UCSD-AML1 (cell line): ENCODE measurements at regions not wholly inside any gene's neighbourhood (a gene's known extent, or its start where the extent isn't known, plus 50 kb on each side); places are given as distances from the start of the nearest gene placed in this dataset.
A peak's percentile ranks its signal among the peaks of the same experiment; 100 is the strongest.

Experiments used
- DNase-seq: peaks from one replicate; lab custom pipeline; 2025; ENCODE audit not compliant: unreplicated experiment; lab: John Stamatoyannopoulos, UW

DNA sequence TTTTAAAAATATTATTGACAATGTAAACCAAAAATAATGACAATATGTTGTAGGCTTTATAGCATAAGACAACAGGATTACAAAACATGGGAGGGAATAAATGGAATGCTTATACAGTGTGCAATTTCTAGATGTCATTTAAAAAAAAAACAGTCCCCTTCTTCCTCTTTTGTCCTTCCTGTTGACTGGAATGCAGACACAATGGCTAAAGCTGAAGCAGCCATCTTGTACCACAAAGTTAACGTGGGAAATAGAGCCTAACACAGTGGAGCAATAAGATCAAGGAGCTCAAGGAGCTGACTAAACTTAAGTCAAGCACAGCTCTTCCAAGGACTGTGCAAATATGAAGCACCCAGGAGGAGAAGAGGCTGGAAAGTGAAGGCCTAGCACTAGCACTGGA is 208.1 kb downstream of the ARHGAP12 start:
- no peak for DNase-seq

- DNase-seq = no peak
Measured at GRCh38 chr10:31709476-31709875, 219.2 kb downstream of the ARHGAP12 start.

GRCh38 chr10:31709028-31709427 is 219.6 kb downstream of the ARHGAP12 start:
- DNase-seq = no peak

DNA sequence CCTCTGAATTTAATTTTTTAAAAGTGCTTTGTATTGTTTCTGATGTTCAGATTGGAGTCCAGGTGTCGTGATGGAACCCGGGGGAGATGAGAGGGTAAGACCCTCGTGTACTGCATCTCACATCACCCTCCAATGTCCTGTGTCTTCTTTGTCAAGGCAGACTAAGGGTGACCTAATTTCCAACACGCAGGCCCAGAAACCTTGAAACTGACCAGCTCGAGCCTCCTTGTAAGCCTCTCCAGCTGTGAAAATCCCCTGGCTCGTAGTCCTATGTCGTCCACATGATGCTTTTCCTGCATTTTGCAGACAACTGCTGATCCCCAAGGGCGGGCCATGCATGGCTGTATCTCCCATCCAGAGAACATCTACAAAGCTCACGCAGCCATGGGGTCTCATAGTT is 220.2 kb downstream of the ARHGAP12 start:
- no peak for DNase-seq

DNA sequence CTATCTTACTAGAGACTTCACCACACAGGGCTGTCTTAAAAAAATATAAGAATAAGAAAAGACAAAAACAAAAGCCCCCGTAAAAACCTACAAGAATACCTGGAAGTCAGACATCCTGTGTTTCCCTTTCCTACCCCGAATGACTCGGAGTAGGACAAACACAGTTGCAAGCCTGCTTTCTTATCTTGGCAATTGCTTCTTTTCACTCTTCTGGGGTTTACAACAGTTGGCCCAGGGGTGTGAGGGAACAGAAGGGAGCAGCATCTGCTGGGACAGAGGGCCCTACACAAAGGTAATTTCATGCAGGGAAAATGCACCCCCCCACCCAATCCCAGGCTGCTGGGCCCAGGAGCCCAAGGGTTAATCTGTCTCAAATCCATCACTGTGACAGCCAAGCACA is 220.6 kb downstream of the ARHGAP12 start:
- DNase-seq = no peak

DNA sequence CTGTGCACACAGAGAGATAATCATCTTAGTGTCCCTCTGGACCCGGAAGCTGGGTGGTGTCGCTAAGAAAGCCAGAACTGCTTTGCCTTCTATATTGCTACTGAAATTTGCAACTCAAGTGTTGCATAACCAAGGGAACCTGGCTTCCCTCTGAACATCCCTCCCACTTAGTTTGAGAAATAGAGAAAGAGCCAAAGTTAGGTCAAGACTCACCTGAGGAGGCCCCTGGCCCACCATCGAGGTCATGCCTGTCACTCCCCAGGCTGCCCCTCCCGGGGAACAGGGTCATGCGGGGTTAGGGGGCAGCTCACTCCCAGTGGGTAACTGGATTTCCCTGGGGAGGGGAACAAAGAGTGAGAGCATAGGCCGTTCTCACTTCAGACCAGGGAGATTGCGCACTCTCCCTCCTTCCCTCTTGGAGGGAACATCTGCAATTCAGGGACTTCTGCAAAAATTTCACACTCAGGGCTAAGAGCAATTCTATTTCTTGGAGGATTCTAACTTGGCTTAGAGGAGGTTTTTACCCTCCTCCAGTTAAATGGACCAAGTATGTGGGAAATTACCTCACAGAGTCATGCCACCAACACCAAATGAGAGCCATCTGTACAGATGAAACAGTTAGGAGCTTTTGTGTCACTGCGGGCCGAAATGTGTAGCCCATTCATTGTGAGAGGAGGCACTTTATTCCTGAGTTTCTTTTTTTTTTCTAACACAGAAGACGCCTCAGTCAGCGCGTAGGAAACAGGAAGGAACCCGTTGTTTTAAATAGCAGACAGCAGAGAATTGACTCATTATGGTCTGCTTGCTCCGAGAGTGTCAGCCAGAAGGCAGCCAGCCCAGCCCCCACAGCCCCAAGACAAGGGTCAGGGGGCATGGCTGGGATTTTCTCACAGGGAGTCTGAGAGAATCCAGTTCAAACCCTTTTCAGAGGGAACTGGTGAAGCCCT is 221.3 kb downstream of the ARHGAP12 start:
- DNase-seq = peak; percentile 43

DNA sequence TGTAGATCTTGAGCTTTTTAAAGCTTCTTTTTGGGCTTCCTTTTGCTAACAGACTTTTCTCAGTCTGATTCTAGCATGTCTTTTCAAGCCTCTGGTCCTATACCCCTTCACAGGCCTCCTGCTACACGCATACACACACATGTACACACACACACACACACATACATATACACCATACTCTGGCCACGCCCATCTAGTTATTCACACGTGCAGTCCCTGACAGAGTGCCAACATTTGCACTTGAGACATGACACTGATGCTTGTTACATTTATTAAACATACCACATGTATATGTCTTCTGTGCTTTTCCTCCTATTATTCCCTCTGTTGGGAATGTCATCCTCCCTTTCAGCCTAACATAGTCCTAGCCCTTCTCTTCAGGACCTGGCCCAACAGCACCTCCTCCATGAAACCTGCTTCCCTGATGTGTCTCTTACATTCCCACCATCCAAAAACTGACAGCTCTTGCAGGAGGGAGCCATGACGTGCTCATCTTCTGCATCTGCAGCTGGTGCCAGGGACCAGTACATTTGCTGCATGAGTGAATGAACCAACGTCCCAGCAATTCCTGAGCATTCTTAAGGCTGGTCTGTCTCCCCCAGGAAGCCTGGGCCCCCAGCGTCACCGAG is 222.1 kb downstream of the ARHGAP12 start:
- no peak for DNase-seq

DNA sequence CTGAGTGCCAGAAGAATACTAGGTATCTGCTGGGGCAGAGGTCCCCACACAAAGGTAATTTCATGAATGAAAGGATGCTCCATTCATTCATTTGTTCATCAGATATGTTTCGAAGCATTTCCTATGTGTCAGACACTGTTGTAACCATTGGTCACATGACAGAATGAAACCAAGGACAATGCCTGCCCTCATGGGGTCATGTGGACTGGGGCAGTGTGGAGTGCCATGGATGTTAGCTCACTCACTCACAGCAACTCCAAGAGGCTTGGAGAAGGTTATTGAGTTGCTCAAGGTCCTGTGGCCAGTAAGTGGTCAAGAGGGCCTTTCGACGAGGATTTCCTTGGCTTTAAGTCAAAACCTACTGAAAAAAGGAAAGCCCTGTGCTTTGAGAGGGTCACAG is 223.5 kb downstream of the ARHGAP12 start:
- DNase-seq = no peak

DNA sequence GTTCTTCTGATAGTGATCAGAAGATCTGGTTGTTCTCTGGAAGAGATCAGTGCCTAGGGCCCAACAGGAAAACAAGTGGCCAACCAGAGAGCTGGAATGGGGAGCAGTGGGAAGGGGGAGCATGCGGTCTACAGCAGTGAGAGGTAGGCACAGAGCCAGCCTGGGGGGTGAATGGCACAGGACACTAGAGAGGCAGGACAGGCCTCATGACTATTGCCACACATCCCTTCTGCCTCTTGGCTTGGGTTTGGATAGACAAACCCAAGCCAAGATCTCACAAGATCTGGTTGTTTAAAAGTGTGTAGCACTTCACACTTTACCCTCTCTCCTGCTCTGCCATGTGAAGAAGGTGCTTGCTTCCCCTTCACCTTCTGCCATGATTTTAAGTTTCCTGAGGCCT is 224.4 kb downstream of the ARHGAP12 start:
- DNase-seq = no peak

DNA sequence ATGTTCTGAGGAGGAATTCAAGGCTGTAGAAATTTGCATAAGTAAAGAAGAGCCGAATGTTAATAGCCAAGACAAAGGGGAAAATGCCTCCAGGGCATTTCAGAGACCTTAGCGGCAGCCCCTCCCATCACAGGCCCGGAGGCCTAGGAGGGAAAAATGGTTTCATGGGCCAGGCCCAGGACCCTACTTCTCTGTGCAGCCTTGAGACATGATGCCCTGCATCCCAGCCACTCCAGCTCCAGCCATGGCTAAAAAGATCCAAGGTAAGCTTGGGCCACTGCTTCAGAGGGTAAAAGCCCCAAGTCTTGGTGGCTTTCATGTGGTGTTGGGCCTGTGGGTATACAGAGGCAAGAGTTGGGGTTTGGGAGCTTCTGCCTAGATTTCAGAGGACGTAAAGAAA is 225.7 kb downstream of the ARHGAP12 start:
- DNase-seq = no peak

GRCh38 chr10:31702005-31702404 is 226.6 kb downstream of the ARHGAP12 start:
- no peak for DNase-seq

DNA sequence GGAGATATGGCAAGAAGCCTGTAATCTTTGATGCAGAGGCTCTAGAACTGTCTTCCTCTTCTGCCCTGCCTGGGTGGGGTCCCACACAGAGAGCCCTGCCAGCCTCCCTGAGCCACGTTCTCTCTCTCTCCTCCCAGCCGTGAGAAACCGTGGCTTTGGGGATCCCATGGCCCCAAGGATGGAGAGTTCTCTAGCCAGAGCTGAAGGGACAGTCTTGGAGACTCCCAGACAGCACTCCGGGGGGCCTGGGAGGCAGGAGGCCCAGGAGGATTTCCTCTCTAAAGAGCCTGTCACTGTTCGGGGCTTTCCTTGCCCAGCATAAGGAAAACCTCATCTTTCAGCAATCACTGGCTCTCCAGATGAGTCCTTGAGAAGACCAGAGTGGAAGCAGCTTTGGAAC is 227.1 kb downstream of the ARHGAP12 start:
- DNase-seq = no peak

DNA sequence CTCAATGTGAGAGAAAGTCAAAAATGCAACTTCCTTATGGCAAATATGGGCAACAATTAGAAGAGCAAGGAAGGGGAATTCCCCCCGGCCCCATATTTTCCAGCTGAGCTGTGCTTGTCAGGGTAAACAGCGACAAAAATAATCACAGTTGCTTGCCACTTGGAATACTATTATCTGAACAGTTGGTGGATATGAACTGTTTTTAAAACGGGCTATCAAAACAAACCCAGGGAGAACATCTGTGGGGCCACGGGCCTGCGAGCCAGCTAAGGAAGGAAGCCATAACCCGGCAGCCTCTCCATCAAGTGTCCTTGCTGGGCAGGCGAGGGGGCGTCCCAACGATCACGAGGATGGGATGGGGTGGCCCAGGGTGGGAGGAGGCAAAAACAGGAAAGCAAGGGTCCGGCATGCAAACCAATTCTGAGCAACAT is 228.4 kb downstream of the ARHGAP12 start:
- DNase-seq = peak; percentile 30

DNA sequence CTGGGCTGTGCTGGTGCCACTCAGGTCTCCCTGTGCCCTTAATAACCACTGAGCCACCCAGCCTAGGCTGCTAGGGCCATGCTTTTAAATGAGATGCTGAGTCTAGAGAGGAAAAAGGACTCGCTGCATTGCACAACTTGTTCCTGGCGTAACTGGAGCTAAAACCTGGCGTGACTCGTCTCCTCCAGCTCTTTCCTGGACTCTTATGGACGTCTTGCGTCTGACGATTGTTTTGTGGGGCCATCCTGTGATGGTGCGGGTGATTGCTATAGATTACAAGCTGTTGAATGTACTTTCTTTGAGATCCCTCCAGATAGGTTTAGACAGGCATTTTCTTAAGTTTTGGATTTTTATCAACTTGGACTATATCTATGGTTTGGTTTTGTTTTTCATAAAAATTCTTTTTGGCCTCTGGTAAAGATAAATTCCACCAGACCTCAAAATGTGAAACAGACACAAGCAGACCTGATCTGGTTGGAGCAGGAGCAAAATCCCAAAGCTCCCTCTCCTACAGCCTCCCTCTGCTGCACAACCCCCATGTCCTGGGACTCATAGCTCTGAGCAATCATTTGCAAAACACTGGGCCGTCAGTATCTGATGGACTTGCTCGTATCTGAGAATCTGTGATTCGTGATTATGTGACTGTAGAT is 230.3 kb downstream of the ARHGAP12 start:
- no peak for DNase-seq

DNA sequence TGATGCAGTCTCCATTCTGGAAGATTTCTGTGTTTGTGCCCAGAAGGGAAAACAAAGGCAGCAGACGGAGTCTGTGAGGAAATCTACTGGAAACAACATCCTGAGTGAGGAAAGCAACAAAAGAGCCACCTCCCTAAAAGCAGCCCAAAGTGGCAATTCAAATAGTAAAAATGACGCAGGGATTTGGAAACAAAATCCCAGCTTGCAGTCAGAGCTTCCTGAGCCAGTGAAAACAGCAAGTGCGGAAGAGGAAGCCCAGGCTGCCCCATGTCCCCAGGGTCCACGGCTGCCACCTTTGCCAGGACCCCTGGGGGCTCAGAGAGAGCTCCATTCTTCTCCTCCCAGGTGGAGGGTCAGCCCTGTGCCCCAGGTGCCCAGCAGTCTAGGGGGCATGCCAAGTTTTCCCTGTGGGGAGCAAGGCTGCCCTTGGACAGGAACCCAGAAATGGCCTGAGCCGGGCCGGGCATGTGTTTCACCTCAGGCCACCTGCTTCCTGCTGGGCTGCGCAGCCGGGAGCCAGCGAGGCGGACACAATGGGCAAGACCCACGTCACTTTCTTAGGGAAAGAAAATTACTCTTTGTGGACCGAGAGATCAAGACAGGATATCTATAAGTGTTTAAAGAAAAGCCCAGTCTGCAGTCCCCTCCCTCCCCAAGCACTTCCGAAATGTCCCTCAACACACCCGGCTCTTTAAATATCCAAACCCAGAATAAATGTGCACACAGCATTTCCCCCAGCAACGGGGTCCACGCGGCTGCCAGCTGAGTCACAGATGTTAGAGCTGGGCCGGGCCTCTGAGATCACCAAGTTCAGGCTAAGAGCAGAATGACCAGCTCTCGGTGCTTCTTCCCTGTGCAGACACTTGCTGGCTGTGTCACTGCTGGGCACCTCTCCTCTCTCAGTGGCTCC is 231.1 kb downstream of the ARHGAP12 start:
- peak; percentile 70 for DNase-seq

DNA sequence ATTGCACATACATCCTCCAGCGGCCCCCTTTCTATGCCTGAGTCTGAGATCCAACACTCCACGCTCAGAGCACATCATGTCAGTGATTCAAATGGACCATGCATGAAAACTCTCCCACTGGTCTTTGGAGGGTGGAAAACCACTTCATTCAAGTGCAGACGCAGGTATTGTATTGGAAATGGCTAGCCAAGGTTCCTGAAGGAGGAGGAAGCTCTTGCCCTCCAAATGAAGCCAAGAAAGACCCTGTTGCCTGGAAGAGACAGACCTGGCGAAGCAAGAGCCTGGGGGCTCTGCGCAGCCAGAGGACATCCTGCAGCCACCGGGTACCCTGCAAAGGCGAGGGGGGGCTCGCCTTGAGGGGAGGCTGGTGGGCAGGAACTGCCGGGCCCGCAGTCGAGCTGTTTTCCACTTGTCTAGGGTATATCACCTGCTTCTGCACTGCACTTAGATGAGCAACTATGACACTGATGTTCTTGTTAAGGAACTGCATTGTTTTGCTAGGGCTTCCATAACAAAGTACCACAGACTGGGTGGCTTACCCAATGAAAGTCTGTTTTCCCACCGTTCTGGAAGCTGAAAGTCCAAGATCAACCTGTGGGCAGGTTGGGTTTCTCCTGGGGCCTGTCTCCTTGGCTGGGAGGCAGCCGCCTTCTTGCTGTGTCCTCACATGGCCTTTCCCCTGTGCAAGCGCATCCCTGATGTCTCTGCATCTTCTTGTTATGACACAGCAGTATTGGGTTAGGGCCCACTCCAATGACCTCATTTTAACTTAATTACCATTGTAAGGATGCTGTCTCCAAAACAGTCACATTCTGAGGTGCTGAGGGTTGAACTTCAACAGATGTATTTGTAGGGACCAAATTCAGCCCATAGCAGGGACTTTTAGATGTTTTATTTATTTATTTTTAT is 233.4 kb downstream of the ARHGAP12 start:
- no peak for DNase-seq

DNA sequence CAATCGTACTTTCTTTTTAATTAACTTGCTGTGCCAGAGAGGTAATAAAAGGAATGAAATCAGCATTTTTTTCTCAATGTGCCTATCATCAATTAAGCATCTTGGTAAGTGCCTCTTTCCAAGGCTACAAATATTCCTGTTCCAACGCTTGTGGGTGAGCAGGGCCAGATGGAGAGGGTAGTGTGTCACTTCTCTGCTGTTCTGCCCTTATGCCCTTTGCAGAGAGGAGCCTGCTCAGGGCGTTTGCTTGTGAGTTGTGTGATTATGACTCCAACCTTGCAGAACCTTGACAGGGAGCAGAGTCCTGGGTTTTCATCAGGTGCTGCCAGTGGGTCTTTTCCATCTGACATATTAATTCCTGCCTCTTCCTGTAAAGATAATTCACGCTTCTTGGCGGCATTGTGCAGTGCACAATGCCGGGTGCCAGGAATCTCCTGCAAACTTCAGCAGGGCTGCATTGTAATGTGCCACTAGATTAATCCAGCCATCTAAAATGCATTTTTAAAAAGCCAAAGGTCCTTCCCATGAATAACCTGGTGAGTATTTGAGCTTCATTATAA is 234.4 kb downstream of the ARHGAP12 start:
- no peak for DNase-seq

- DNase-seq = no peak
Measured at GRCh38 chr10:31693491-31693890, 235.1 kb downstream of the ARHGAP12 start.

GRCh38 chr10:31689233-31689632 is 239.4 kb downstream of the ARHGAP12 start:
- DNase-seq = no peak
